CD4-positive, alpha-beta T cell treated with Interleukin-21 for 1 hour (primary cell): ENCODE measurements at regions not wholly inside any gene's neighbourhood (a gene's known extent, or its start where the extent isn't known, plus 50 kb on each side); places are given as distances from the start of the nearest gene placed in this dataset.

Source experiments
- DNase-seq: peaks from one replicate; pipeline ENCODE4 v3.0.0-alpha.2; 2020

GRCh38 chr15:98203872-98204660, 243.6 kb downstream of the ARRDC4 start:
- no peak for DNase-seq

GRCh38 chr15:98207928-98208327, 247.4 kb downstream of the ARRDC4 start:
- no peak for DNase-seq

GRCh38 chr15:98213346-98213979, 253.0 kb downstream of the ARRDC4 start:
- DNase-seq, result no peak

GRCh38 chr15:98216166-98216565, 255.7 kb downstream of the ARRDC4 start:
- DNase-seq, result no peak

- DNase-seq, result no peak
Measured at GRCh38 chr15:98217356-98217755, 256.9 kb downstream of the ARRDC4 start.

- DNase-seq, result no peak
Measured at GRCh38 chr15:98221144-98221543, 260.6 kb downstream of the ARRDC4 start.

GRCh38 chr15:98221577-98221976, 261.1 kb downstream of the ARRDC4 start:
- DNase-seq, result no peak

GRCh38 chr15:98226149-98226548, 265.6 kb downstream of the ARRDC4 start:
- no peak for DNase-seq

GRCh38 chr15:98226578-98226977, 266.1 kb downstream of the ARRDC4 start:
- no peak for DNase-seq

- DNase-seq, result no peak
Measured at GRCh38 chr15:98228846-98229245, 268.3 kb downstream of the ARRDC4 start.

GRCh38 chr15:98230975-98231374, 270.5 kb downstream of the ARRDC4 start:
- DNase-seq, result no peak

- DNase-seq, result no peak
Measured at GRCh38 chr15:98231696-98232440, 271.4 kb downstream of the ARRDC4 start.

GRCh38 chr15:98232761-98233160, 272.3 kb downstream of the ARRDC4 start:
- DNase-seq, result no peak

- no peak for DNase-seq
Measured at GRCh38 chr15:98233873-98234272, 273.4 kb downstream of the ARRDC4 start.

GRCh38 chr15:98240303-98240702, 279.8 kb downstream of the ARRDC4 start:
- DNase-seq, result no peak

- DNase-seq, result no peak
Measured at GRCh38 chr15:98241032-98241554, 280.6 kb downstream of the ARRDC4 start.

- no peak for DNase-seq
Measured at GRCh38 chr15:98257290-98257689, 296.8 kb downstream of the ARRDC4 start.

GRCh38 chr15:98263787-98264186, 303.3 kb downstream of the ARRDC4 start:
- no peak for DNase-seq

GRCh38 chr15:98266295-98266694, 305.8 kb downstream of the ARRDC4 start:
- DNase-seq, result no peak

- DNase-seq, result no peak
Measured at GRCh38 chr15:98268163-98268562, 307.7 kb downstream of the ARRDC4 start.

GRCh38 chr15:98272625-98273024, 312.1 kb downstream of the ARRDC4 start:
- no peak for DNase-seq

GRCh38 chr15:98276018-98276417, 315.5 kb downstream of the ARRDC4 start:
- no peak for DNase-seq

GRCh38 chr15:98277602-98278001, 317.1 kb downstream of the ARRDC4 start:
- DNase-seq, result no peak
